GM19238 (cell line): ENCODE measurements at regions not wholly inside any gene's neighbourhood (a gene's known extent, or its start where the extent isn't known, plus 50 kb on each side); places are given as distances from the start of the nearest gene placed in this dataset.
"Not testable (repeated sequence)": the region's sequence is repeated elsewhere in the genome, so short reads cannot be mapped to it uniquely, and the experiment has no call there.

Source experiments
- DNase-seq: peaks from one replicate; pipeline ENCODE4 v3.0.0; 2011; ENCODE audit warnings: low spot score; ENCODE audit not compliant: insufficient read length

DNA sequence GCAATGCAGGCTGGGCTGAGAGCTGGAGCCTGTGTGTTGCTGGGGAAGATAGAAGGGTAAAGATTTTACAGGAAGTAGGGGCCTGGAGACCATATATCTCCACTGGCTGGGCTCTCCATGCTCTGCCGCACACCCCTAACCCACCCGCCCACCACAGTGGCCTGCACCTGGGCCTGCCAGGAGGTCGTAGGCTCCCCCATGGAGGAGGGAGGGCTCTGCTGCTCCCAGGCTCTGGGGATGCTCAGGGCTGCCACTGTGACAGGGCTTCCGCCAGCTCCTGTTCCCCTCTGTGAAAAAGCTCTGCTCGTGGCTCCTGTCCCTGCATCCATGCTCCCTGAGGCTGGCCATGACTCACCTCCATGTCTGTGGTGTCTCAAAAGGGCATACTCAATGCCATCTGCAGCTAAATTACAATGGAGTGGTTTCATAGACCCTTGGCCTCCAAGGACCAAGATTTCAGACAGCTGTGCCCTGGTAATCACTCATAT lies 106.0 kb downstream of the CXCL12 start:
- no peak for DNase-seq

DNA sequence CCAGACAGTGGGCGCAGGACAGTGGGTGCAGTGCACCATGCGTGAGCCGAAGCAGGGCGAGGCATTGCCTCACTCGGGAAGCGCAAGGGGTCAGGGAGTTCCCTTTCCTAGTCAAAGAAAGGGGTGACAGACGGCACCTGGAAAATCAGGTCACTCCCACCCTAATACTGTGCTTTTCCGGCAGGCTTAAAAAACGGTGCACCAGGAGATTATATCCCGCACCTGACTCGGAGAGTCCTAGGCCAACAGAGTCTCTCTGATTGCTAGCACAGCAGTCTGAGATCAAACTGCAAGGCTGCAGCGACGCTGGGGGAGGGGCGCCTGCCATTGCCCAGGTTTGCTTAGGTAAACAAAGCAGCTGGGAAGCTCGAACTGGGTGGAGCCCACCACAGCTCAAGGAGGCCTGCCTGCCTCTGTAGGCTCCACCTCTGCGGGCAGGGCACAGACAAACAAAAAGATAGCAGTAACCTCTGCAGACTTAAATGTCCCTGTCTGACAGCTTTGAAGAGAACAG lies 116.4 kb downstream of the CXCL12 start:
- not testable (repeated sequence) for DNase-seq

DNA sequence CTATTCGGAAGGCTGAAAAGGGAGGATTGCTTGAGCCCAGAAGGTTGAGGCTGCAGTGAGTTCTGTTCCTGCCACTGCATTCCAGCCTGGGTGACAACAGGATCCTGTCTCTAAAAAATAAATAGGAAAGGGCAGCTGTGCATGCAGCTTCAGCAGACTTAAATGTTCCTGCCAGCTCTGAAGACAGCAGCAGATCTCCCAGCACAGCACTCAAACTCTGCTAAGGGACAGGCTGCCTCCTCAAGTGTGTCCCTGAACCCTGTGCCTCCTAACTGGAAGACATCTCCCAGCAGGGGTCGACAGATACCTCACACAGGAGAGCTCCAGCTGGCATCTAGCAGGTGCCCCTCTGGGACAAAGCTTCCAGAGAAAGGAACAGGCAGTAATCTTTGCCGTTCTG lies 117.9 kb downstream of the CXCL12 start:
- DNase-seq, result no peak

DNA sequence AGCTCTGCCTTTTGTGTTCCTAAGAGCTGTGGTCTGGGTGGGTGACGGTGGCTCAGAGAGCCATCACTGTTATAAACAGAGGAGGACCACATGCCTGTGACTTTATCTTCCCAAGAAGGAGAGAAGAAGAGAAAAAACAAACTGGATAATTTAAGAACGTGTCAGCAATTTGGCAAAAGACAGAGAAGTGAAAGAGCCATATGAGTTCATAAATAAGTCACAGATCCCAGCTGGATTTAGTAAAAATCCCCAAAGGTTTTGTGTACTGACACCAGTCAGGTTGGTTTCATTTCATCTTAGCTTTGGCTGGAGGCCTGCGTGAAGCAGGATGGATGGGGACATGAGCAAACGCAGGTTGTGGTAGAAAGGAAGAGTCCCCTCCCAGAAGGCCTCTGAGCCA lies 120.7 kb downstream of the CXCL12 start:
- DNase-seq, result no peak

DNA sequence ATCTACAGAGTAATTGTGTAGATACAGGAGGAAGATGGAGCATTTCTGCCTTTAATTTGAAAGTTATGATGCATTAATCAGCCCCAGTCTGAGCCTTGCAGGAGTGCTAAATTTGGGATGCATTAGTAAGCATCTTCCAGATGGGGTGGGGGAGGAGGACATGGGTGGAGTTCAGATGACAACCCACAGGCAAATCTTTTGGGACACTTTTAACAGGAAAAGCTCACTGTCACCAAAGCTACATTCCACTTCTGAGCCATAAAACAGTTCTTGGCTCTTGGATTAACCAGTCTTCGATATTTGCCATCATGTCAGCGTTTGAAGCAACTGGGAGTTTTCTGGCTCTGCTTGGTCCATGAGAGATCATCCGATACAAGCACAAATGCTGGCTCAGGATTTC lies 121.1 kb downstream of the CXCL12 start:
- DNase-seq, result no peak

DNA sequence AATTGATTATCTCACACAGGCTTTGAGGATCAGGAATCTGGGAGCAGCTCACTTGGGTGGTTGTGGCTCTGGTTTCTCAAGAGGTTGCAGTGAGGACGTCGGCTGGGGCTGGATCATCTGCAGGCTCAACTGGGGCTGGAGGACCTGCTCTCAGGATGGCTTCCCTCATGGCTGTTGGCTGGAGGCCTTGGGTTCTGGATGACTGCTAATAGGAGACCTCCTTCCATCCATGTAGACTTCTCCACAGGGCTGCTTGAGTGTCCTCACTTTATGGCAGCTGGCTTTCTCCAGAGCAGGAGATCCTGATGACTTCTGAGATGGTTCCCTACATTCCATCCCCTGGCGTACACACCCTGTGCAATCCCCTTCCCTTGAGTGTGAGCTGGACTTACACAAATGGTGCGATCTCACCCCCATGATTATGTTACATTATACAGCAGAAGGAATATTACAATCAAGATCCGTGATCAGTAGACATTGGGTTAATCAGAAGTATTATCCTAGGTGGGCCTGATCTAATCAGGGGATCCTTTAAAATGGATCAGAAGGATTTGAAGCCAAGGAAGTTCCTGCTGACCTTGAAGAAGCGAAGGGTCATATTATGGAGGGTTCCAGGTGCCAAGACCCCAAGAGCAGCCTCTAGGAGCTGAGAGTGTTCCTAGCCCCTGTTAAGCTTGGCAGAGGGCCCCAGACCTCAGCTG lies 122.2 kb downstream of the CXCL12 start:
- DNase-seq, result no peak

DNA sequence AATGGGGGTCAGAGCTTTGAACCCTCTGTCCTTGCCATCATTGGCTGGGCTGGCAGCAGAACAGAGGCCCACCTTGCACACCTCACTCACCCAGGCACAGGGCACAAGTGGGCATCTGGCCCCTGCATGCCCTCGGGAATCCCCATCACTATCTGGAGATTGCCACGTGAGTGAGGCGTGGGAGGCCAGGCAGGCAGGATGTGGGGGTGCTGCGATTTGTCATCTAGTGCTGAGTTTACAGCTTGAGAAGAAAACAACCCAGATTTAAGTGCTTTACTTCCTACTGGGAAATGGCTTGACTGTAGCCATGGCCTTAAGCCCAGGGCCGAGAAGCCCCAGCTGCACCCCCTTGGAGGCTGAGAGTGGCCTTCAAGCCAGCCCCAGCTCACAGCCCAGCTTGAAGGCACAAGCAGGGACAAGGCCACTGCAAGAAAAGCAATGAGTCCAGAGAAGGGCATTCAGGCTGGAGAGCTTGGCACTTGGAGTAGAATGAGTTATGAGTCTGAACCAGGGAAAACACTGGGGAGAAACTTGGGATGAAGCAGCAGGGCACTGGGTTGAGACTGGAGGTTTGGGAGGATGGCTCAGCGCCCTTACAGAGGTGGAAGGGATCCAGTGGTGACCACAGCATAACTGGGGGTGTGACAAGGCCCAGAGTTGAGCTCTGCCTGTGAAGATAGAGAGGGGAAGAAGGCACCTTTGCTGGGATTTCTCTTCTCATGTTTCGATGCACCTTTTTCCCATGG lies 123.0 kb downstream of the CXCL12 start:
- DNase-seq, result no peak

DNA sequence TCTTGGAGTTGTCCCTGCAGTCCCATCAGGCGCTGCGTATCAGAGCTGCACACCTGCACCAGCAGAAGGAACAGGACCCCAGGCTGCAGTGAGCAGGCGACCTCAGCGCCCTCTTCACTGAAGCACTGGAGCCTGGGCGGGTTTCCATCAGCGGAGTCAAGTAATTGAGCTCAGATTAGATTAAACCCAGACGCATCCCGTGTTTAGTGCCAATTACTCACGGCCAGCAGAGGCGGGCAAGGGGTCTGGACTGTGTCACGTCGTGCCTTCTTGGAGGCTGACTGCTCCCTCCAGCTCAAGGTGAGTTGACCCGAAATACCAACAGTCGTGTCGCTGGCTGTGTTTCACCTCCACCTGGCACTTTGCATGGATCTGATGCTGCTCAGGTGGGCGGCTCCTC lies 123.6 kb downstream of the CXCL12 start:
- DNase-seq, result no peak

DNA sequence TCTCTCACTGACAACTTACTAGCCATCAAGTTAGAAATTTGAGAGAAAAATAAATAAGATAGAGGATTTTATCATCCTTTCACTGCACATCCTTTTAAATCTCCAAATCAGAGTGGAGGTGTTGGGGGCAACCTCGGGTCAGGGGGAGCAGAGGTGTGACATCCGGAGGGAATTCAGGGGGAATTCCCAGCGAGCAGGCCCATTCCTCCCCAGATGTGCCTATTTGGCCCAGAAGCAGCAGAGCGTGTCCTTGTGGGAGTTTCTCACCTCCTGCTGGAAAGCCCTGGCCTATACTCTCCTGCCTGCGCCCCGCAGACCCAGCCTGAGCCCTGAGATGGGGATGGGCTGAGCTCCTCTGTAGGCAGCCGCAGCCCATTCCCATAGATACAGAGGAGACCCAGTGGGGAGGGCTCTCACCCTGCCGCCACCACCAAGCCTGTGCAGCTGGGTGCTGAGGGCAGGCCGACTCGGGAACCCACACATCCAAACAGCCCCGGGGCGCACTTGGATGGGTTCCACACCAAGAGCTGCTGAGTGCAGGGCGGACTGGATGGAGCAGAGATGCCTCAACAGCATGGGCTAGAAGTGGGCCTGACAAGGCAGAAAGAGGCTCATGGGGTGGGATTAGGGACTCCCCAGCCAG lies 124.5 kb downstream of the CXCL12 start:
- DNase-seq, result no peak

DNA sequence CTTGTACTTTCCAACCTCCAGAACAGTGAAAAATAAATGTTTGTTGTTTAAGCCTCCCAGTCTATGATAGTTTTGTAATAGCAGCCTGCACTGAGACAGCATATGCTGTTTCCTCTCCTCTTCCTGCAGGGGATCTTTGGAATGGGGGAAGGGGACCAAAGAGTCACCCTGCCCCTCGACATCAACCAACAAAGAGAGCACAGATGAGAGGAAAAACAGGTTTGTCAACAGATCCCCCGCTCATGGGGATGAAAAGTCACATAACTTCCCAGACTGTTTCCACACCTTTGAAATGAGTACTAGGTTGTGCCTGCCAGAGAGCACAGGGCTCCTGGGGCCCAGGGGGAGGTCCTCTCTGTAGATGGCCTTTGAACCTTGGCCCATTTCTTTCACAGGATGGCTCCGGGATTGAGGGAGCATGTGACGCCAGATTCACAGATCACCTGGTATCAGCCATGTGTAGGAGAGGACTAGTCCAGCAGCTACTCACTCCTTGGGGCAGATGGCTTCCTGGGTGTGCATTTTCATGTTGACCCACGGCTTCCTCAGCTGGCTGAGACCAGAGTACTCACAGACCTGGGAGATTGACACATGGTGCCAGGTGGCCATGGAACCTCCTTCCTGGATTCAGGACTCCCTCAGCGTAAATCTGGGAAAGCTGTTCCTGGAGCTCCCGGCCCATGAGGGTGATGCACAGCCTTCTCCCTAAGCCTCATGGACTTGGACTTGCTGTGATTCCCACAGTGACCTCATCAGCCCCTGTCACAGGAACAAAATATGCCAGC lies 125.6 kb downstream of the CXCL12 start:
- no peak for DNase-seq

DNA sequence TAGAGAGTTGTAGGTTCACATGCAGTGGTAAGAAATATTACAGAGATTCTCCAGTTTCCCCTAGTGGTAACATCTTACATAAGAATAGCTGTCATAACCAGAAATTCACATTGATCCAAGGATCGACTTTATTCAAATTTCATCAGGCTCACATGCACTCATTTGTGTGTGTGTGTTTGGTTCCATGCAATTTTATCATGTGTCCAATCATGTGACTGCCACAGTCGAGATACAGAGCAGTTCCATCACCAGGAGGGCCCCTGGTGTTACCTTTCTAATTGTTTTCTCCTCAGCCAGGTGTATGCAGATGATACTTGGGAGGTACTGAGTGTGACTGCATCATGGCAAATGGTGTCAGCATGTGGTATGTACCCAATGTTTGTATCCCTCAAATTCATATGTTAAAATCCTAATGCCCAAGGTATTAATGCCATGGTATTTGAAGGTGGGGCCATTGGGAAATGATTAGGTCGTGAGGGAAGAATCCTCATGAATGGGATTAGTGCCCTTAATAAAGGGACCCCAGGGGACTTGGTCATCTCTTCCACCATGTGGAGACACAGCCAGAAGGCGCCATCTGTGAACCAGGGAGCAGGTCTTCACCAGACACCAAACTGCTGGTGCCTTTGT lies 126.3 kb downstream of the CXCL12 start:
- no peak for DNase-seq

DNA sequence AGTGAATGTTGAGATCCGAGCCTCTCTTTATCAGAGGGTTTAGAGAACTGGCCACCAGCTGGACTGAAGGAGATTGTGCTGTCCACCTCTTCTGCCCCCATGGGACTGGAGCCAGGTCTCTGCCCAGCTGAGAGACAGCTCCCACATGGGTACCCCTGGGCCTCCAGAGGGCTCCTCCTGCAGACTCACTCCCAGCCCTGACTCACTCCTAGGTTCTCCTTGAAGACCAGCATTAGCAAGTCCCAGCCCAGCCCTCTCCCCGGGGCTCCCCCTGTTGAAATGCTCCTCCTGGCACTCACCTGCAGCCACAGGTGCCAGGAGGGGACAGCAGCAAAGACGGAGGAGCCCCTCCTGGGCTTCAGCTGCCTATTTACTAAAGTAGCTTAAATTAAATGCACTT lies 126.9 kb downstream of the CXCL12 start:
- DNase-seq, result no peak

DNA sequence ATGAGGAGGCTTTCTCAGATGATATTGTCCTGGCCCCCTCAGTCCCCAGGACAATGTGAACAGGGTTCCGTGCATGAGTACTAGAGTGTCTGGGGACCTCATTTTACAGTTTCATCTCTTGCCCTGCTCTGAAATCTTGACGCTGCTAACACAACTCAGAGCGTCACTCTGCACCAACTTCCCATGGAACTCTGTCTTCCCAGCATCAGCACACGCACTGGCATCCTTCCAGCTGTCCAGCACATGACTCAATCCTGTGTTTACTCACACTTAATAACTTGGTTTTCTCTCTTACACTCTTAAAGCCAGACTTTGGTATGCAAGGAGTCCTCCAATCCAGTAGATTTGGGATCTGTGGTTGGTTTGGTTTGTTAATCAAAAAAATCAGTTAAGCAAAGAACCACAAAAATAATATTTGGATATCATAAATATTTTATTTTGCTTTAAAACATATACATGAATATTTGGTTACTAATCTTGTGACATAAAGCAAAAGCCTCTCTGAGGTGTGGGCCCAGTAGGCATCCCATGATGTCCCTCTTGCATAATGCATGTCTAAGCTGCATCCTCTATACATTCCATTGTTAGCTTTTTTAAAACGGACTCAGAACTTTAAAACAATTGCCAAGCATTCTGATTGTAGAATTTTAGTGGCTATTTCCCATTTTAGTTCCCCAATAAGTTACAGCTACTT lies 131.0 kb downstream of the CXCL12 start:
- DNase-seq, result no peak

DNA sequence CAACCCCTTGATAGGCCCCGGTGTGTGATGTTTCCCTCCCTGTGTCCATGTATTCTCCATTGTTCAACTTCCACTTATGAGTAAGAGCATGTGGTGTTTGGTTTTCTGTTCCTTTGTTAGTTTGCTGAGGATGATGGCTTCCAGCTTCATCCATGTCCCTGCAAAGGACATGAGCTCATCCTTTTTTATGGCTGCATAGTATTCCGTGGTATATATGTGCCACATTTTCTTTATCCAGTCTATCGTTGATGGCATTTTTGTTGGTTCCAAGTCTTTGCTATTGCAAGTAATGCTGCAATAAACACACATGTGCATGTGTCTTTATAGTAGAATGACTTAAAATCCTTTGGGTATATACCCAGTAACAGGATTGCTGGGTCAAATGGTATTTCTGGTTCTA lies 132.3 kb downstream of the CXCL12 start:
- DNase-seq, result not testable (repeated sequence)

DNA sequence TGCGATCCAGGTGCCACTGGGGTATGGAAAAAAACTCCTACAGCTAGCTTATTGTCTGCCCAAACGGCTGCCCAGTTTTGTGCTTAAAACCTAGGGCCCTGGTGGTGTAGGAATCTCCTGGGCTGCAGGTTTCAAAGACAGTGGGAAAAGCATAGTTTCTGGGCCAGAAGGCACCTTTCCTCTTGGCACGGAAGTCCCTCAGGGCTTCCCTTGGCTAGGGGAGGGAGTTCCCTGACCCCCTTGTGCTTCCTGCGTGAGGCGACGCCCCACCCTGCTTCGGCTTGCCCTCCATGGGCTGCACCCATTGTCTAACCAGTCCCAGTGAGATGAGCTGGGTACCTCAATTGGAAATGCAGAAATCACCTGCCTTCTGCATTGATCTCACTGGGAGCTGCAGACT lies 135.0 kb downstream of the CXCL12 start:
- DNase-seq, result not testable (repeated sequence)

DNA sequence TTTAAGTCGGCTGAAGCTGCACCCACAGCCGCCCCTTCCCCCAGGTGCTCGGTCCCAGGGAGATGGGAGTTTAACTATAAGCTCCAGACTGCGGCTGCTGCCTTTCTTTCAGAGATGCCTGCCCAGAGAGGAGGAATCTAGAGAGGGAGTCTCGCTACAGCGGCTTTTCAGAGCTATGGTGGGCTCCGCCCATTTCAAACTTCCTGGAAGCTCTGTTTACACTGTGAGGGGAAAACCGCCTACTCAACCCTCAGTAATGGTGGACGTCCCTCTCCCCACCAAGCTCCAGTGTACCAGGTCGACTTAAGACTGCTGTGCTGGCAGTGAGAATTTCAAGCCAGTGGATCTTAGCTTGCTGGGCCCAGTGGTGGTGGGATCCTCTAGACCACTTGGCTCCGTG lies 135.4 kb downstream of the CXCL12 start:
- no peak for DNase-seq

DNA sequence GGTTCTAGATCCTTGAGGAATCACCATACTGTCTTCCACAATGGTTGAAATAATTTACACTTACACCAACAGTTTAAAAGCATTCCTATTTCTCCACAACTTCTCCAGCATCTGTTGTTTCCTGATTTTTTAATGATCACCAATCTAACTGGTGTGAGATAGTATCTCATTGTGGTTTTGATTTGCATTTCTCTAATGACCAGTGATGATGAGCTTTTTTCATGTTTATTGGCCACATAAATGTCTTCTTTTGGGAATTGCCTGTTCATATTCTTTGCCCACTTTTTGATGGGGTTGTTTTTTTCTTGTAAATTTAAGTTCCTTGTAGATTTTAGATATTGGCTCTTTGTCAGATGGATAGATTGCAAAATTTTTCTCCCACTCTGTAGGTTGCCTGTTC lies 138.2 kb downstream of the CXCL12 start:
- not testable (repeated sequence) for DNase-seq

DNA sequence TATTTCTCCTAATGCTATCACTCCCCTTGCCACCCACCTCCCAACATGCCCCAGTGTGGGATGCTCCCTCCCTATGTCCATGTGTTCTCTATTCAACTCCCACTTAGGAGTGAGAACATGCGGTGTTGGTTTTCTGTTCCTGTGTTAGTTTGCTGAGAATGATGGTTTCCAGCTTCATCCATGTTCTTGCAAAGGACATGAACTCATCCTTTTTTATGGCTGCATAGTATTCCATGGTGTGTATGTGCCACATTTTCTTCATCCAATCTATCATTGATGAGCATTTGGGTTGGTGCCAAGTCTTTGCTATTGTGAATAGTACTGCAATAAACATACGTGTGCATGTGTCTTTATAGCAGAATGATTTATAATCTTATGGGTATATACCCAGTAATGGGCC lies 138.6 kb downstream of the CXCL12 start:
- DNase-seq, result not testable (repeated sequence)

DNA sequence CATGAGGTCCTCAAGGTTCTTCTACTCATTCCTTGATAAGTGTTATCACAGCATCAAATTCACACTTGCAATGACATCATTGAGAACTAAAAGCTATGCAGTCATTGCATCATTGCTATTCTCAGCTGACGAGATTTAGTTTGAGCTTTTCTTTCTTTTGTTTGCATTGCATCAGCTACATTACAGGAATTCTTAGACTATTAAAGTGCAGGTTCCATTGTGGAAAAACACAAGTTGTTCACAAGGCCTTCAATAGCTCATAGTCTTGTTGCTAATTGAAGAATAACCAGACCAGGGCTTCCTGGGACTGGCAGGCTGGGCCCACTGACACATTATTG lies 139.3 kb downstream of the CXCL12 start:
- DNase-seq, result no peak
